Nucleus accumbens (tissue), 56 donors: ENCODE measurements at regions not wholly inside any gene's neighbourhood (a gene's known extent, or its start where the extent isn't known, plus 50 kb on each side); places are given as distances from the start of the nearest gene placed in this dataset.
"Not testable (repeated sequence)": the region's sequence is repeated elsewhere in the genome, so short reads cannot be mapped to it uniquely, and the experiment has no call there.

ENCODE experiments used
- DNase-seq, 56 donors: peaks; one replicate each; lab custom pipeline; 2025; lab: John Stamatoyannopoulos, UW

DNA sequence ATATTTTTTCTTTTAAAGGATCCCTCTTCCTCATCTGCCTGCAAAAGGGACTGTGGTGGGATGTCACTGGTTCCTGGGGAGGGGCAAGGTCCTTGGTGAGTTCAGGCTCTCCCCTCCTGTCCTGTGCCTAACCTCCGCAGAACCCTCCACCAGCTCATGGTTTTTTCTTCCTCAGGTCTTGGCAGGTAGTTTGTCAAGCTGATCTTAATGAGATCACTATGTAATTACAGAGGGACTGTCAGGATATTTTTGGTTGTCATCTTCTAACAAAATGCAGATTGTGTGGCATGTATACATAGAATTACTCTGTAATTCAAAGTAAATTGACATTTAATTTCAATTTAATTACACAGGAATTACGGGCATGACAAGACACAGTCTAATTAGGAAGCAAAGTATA, 150.3 kb upstream of the SEMA6A start:
- DNase-seq: no peak

DNA sequence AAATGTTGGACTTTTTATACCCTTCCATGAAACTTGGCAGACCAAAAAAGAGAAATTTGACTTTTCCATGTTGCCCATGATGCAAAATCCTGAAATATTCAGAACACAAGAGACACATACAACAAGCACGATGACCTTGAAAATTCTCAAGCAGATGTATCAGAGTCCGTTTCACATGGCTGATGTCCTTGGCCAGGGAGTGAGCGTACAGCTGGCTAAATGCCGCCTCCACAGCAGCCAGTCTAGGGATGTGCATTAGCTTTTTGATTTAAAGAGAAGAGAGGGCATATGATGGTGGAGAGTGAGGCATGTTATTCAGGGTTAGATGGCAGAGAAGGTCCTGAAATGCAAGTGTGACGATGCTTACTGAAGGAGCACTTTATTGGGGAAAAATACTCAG, 148.0 kb upstream of the SEMA6A start:
- no peak for DNase-seq

GRCh38 chr5:116719106-116719505, 144.5 kb upstream of the SEMA6A start:
- no peak for DNase-seq

GRCh38 chr5:116718317-116718716, 143.7 kb upstream of the SEMA6A start:
- no peak for DNase-seq

DNA sequence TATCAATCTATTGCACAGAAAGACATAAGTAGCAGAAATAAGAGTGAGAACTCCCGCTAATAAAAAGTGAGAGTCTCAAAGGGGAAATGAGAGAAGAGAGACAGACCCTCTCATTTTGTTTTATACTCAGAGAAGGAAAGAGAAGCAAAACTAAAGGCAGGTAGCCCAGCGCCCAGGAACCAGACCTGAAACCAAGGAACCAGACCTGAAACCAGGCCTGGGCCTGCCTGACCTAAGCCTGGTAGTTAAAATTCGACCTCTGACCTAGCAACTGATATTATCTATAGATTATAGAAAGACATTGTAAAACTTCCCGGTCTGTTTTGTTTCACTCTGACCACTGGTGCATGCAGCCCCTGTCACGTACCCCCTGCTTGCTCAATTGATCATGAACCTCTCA, 134.5 kb upstream of the SEMA6A start:
- DNase-seq: no peak

GRCh38 chr5:116705121-116705519, 130.5 kb upstream of the SEMA6A start:
- DNase-seq: not testable (repeated sequence)

DNA sequence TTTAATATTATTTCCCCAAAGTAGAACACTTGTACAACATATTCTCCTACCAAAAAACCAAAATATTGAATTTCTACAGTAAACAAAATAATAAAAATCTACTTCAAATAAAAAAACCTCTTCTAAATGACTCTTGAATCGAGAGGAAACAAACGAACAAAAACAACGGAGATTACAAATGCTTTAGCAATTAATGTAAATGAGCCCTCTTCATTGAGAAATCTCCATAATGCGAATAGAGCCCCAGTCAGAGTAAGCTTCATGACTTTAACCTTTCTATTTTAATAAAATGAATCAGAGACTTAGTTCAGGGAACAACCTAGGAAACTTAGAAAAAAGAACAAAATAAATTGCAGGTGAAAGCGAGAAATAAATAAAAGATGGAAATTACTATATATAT, 129.3 kb upstream of the SEMA6A start:
- DNase-seq: no peak

DNA sequence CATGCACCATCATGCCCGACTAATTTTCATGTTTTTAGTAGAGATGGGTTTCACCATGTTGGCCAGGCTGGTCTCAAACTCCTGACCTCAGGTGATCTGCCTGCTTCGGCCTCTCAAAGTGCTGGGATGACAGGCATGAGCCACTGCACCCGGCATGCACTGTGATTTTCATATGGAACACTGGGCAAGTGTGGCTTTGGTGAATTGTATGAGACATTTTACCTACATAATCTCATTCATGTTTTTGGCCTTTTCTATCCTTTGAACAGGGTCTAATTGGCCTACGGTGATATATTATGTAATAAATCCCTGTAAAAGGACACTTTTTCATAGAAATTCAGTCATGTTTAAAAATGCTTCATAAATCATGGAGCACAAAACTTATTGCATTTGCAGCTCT, 128.7 kb upstream of the SEMA6A start:
- no peak for DNase-seq

- no peak for DNase-seq
Observed at GRCh38 chr5:116702776-116703175, 128.2 kb upstream of the SEMA6A start.

DNA sequence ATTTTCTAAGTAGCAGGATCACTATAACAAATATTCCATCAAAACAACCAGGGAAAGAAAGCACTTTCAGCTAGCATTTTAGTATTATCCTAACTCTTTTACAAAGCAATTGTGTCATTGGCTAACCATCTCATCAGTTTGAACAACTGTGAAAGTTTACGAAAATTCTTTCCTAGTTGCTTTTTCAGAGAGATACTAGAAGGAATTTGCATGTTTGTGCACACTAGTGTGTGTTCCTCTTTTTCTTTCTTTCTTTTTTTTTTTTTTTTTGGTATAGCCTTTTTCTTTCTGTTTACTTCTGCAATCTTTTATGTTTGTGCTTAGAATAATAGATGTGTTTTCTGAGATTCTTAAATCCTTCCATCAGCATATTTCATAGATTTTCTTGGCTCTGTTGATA, 124.7 kb upstream of the SEMA6A start:
- DNase-seq: no peak

DNA sequence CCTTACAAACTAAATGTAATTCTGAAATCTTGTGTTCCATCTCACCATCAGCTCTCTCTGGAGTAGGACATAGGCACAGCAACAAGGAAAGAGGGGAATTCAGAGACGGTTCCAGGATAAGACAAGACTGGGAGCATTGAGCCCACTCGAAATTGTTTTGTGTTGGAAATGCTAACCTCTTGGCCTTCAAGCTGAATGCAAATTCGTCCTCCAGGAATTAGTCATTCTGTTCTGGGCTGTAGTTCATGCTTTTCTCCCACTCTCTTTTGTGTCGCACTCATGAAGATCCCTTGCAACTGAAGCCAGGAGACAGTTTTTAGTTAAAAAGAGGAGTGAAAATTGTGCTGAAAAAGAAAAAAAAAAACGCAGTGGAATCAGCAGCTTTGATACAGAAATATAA, 121.7 kb upstream of the SEMA6A start:
- DNase-seq: no peak

DNA sequence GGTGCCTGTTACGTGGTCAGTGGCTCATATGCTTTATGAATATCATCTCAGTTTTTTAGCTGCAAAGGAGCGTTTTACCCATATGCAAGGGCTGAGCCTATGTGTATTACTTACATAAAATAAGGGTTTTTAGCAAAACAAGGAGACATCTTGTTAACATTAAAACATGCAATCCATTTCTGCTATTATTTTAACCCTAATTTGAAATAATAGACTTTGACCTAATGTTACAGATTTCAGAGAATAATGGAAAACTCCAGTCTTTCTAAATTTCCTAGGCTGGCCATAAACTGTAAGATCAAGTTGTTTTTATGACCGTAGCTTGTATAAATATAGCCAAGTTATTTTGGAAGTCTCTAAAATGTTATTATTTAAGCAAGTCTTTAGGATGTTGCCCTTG, 121.1 kb upstream of the SEMA6A start:
- DNase-seq: no peak

DNA sequence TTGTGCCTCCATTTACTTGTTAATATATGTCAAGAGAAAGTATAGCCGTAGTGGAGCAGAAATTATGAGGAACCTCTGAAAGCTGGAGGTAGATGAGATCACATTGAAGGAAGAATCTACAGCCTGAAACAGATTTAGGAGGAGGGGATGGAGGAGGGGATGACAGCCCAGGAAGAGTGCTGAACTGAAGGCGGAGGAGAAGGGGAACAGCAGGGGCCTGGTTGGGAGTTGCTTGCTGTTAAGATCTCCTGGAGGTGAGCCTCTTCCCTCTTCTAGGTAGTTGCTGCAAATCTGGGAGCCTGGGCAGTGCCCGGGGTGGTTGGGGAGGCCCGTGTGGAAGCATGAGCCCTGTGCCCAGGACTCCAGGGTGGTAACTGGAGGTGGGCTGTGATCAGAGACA, 111.8 kb upstream of the SEMA6A start:
- DNase-seq: no peak

GRCh38 chr5:116685931-116686330, 111.3 kb upstream of the SEMA6A start:
- DNase-seq: no peak

DNA sequence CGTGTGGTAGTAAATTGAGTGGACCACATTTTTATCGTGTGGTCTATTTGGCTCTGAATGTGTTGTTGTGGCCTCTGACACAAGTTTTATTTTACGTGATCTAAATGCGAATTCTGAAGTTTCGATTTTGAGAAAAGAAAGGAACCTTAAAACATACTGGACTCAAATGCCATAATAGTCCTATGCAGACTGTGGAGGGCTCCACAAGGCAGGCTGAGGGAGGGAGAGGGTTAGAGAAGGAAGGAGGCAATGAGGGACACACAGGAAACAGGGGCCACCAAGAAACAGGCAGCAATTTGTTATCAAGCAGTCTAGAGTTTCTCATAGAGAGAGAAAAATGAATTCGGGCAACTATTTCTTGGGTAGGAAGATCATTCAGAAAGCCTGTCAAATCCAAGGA, 110.4 kb upstream of the SEMA6A start:
- DNase-seq: no peak

GRCh38 chr5:116681334-116682013, 106.9 kb upstream of the SEMA6A start:
- no peak for DNase-seq

DNA sequence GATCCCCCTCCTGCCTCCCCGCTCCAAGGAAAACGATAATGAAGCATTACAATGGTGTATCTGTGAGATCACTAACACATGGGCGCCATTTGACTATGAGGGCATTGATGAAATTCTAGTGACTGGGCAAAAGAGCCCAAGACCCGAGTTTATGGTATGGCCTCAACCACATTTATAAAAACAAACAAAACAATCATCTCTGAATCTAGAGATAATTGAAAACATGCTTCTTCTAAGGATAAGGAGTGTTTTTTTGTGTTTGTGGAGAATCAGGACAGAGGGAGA, 100.9 kb upstream of the SEMA6A start:
- DNase-seq: no peak

GRCh38 chr5:116674881-116675625, 100.4 kb upstream of the SEMA6A start:
- DNase-seq: peak in 3 of 56 donors; percentile 4 to 19 (median 6)

- DNase-seq: no peak
Observed at GRCh38 chr5:116673453-116673852, 98.8 kb upstream of the SEMA6A start.

DNA sequence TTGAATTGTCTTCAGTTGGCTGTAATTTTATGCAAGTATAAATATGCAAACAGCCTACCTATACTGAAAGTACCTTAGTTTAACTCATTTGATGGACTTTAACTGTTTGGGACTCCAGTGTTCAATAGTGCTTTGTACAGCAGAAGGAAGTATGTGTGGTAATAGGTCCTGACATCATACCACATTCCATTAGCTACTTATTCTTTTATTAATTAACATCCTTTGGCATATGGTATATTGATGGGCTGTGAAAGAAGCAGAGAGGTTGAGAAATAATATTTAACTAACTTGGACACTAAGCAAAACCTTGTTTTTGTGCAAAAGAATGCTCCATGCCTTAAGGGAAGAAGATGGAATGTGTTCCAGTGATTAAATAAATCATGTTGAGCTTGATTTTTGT, 97.6 kb upstream of the SEMA6A start:
- DNase-seq: no peak

GRCh38 chr5:116671211-116671736, 96.7 kb upstream of the SEMA6A start:
- peak in 1 of 56 donors; percentile 14 for DNase-seq
